Right lung (tissue), 2 donors: ENCODE measurements at regions not wholly inside any gene's neighbourhood (a gene's known extent, or its start where the extent isn't known, plus 50 kb on each side); places are given as distances from the start of the nearest gene placed in this dataset.
A peak's percentile ranks its signal among the peaks of the same experiment; 100 is the strongest.

Source experiments
- DNase-seq, 2 donors: peaks; one replicate each; pipeline ENCODE4 v3.0.0-alpha.2; 2013

GRCh38 chr5:98443881-98444280, 329.6 kb upstream of the RGMB start:
- DNase-seq, result no peak

DNA sequence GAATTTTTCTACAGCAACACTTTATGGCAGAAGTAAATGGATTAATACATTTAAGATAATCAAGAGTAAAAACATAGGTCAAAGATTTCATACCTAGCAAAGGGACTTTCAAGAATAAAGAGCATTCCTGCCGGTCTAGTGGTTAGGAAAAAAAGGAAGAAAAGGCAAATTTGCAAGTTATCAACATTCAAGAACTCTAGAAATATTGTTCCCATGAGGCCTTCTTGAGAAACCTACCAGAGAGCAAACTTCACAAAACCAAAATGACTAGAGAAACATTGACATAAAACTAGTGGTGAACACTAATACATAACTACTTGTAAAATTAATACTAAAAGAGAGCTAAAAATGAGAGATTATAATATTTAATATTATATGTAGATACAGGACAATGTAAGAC, 320.2 kb upstream of the RGMB start:
- DNase-seq, result no peak

DNA sequence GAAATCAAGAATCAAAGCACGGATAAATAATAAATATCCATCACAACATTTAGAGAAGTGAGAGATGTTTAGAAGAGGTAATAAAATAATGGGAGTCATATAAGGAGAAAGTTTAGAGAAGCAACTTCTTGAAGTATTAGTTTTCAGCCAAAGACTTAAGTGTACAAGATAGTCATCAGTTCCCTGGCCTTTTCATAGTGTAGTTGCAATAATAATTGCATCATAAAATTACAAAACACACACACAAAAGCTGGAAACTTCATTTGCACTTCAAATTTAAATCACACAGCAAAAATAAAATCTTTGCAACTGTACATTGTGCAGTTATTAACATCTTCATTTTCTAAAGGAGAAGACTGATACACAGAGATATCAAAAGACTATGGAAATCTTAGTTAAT, 319.1 kb upstream of the RGMB start:
- no peak for DNase-seq

DNA sequence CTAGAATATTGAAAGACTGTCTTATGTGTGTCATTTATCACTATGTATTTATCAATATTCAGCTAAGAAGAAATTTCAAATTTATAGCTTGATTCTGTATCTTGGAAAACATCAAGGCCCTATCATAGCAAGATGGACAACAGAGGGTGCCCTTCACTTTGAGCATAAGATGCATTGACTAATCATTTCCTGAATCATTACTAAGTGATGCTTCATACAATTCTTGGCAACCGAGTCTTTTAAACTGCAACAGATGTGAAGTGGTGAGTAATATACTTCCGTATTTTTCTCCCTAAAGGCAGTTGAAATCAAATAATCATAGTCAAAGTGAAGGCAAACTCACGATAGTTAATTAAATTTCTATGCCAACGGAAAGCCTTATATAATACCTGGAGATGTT, 318.6 kb upstream of the RGMB start:
- DNase-seq, result peak in 1 of 2 donors; percentile 6

DNA sequence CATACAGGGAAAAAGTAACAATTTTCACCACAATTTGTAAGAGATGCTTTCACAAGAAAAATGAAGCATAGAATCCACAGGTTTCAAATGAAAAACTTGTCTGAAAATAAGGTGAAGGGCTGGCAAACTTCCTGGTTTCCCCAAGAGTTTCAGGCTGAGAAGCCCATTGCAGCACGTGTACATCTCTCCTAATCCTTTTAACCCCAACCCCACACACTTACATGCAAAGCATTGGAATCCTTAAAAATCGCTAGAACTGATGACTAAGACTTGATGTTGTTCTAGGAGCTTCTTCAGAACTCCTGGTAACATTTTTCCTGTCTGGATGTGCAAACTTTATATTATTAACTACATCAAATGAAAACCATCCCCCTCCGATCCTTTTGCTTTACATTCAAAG, 317.8 kb upstream of the RGMB start:
- DNase-seq, result no peak

DNA sequence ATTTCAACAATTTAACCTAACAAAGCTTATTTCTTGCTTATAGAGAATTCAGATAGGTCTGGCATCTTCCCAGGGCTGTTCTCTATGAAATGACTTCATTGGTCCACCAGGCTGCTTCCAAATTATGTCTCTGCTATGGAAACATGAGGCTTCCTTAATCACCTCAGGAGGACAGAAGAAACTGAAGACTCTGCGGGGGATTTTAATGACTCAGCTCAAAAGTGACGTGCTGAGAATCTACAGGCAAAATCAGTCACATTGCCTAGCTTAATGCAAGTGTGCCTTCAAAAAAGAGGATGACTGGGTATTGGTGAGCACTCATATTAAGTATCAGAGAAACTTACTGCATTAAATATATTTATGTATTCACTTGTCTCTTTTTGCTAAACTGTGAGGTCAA, 315.5 kb upstream of the RGMB start:
- no peak for DNase-seq

DNA sequence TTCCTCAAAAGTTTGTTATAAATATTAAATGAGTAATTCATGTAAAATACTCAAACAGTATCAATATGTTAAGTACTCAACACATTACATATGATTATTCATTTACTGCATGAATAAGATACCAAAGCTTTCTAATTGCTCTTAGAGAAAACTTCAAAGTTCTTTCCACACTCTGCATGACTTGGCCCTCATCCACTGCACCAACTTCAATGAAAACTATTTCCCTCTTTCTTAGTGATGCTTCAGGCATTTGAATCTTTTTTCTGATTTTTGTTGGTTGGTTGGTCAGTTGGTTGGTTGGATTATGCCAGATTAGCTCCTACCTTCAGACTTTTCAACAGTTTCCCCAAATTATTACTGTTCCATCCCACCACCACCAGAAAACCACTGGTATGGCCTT, 314.7 kb upstream of the RGMB start:
- no peak for DNase-seq

- no peak for DNase-seq
Measured at GRCh38 chr5:98460536-98460935, 312.9 kb upstream of the RGMB start.

DNA sequence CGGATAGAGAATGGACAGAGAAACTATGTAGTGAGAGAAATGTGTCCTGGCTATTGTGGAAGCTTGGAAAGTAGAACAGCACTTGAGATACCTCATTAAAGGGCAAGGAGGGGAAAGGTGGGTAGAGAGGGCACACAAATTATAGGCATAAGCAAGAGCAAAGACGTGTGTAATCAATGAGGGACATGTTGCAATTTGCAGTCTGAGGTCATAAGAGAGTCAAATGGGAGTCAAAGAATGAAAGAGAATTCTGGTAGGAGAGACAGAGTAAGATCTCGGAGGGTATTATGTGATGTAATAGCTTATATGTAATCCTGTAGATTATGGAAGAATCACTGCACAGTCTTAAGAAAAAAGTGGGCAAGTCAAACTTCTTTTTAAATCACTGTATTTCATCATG, 312.0 kb upstream of the RGMB start:
- no peak for DNase-seq

GRCh38 chr5:98463222-98463621, 310.2 kb upstream of the RGMB start:
- no peak for DNase-seq

GRCh38 chr5:98463676-98464075, 309.8 kb upstream of the RGMB start:
- DNase-seq, result no peak

DNA sequence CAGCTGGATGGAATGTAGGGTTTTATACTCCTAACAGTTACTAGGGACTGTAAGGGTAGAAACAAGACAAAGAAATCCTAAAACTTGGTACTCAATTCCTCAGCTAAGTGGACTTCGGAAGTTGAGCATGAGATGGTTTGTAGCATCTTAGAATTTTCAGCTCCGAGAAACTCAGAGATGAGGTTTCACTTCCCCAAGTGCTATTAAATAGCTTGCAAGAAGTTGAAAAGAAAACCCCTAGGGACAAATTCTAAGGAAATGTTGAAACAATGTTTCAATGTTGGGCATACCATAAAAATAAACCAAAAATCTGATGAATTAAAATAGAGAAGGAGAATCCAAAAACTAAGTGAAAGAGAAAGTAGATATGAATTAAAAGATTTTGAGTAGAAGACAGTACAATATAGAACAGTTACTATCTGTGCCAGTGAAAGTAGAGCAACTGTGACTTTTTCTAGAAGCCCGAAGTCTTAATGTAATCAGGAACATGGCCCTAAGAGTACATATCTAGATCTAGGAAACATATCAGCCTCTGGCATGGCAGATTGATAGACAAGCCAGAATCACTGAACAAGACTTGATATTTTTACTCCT, 308.6 kb upstream of the RGMB start:
- DNase-seq, result no peak

DNA sequence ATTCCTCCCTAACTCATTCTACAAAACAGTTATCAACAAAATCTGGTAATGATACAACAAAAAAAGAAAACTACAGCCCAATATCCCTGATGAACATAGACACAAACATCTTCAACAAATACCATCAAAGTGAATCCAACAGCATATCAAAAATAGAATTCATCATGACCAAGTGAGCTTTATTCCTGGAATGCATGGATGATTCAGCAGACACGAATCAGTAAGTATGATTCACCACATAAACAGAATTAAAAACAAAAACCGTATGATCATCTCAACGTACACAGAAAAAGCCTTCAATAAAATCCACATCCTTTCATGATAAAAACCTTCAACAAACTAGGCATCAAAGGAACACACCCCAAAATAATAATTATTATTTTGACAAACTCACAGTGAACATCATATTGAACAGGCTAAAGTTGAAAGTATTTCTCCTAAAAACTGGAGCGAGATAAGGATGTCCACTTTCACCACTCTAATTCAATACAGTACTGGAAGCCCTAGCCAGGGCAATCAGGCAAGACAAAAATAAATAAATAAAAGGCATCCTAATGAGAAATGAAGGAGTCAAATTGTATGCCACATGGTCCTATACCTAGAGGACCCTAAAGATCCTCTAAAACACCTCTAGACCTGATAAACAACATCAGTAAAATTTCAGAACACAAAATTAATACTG, 305.1 kb upstream of the RGMB start:
- no peak for DNase-seq

DNA sequence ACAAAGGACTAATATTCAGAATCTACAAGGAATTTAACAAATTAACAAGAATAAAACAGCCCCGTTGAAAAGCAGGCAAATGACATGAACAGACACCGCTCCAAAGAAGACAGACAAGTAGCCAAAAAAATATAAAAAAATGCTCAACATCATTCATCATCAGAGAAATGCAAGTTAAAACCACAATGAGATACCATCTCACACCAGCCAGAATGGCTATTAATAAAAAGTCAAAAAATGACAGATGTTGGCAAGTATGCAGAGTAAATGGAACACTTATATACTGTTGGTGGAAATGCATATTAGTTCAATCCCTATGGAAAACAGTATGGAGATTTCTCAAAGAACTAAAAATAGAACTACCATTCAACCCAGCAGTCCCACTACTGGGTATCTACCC, 302.7 kb upstream of the RGMB start:
- no peak for DNase-seq

DNA sequence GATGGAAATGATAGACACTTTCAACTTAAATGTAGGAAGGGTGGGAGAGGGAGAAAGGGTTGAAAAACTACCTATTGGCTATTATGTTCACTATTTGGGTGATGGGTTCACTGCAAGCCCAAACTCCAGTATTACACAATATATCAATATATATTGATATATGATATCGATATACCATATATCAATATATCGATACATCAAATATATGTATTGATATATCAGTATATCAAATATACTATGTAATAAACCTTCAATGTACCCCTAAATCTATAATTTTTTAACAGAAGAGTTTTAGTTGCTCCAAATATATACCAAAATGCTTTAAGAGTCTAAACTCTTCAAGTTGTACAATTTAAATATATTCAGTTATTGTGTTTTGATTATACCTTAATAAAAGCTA, 302.0 kb upstream of the RGMB start:
- no peak for DNase-seq

DNA sequence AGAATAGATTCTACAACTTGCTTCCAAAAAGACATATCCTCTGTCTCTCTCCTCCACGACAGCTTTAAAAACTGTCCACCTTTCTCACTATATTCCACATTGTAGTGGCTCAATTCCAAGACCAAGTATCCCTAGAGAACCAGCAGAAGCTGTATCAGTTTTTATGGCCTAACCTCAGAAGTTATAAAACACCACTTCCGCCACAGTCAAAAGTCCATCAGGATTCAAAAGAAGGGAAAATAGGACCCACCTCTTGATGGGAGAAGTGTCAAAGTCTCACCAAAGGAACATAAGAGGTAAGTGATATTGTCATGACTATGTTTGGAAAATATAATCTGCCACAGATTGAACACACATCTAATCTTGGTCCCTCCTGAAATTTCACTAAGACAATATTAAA, 299.2 kb upstream of the RGMB start:
- DNase-seq, result no peak

DNA sequence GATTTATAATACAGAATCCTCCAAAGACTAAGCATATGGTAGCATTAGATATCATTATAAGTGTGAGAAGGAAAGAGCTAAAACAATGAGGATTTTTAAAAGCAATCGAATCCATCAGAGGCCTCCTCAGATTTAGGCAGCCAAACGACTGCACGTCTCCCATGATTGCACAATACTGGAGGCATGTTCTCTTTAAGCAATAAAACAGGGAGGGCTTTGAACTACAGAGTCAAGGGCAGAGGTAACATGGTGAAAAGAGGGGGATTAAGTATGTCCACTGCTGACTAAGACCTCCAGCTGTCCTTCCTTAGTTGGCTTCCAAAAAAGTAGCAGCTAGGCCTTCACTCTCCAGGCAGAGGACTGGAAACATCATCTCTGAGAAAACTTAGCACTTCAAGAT, 298.7 kb upstream of the RGMB start:
- DNase-seq, result no peak

- DNase-seq, result no peak
Measured at GRCh38 chr5:98482321-98483300, 290.9 kb upstream of the RGMB start.

DNA sequence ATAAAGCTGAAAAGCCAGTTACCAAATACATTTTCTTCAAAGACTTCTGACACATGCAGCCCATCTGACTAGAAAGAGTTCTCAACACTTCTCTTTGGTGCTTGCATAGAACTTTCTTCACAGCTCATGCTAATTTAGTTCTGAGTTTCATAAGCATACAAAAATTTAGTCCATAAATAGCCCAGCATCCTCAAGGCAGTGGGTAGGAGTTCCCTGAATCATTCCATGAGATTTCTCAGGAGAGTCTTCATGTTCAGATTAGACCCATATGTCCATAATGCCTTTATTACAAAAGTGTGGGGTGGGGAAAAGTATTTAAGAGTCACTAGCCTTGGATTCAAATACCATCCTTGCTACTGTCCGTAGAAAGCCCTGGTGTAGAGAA, 290.2 kb upstream of the RGMB start:
- no peak for DNase-seq

DNA sequence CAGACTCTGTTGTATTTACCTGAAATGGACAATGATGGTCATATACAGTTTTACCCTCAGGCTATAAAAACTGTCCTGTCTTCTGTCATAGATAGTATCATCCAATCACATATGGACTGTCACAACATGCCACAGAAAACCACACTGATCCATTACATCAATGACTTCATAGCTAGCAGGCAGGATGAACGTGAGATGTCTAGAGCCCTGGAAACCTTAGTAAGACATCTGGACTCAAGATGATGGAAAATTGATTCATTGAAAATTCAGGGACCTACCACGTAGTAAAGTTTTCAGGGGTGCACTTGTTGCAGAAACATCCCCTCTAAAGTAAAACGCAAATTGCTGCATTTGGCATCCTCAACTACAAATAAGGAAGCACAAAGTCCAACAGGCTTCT, 284.4 kb upstream of the RGMB start:
- no peak for DNase-seq

GRCh38 chr5:98490348-98490747, 283.1 kb upstream of the RGMB start:
- no peak for DNase-seq

DNA sequence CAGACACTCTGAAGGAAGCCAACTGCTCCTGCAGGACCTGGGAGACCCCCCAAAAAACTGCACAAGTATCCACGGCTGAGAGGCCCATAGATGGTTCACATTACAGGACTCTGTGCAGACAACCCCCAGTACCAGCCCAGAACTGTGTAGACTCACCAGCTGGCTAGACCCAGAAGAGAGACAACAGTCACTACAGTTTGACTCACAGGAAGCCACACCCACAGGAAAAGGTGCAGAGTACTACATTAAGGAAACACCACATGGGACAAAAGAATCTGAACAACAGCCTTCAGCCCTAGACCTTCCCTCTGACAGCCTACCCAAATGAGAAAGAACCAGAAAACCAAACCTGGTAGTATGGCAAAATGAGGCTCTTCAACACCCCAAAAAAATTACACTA, 281.2 kb upstream of the RGMB start:
- no peak for DNase-seq

- DNase-seq, result no peak
Measured at GRCh38 chr5:98497418-98497817, 276.0 kb upstream of the RGMB start.
